Epithelial cell of proximal tubule (primary cell): ENCODE measurements at regions not wholly inside any gene's neighbourhood (a gene's known extent, or its start where the extent isn't known, plus 50 kb on each side); places are given as distances from the start of the nearest gene placed in this dataset.

Experiments
- DNase-seq: peaks from one replicate; pipeline ENCODE4 v3.0.0-alpha.2; 2011; ENCODE audit warnings: low read depth
- H3K4me3 ChIP-seq: 2 replicates; pipeline ENCODE4 v1.5.1; 2011; ENCODE audit warnings: low read depth, mild to moderate bottlenecking, low read length
- CTCF ChIP-seq: conservative IDR thresholded peaks from 2 replicates; pipeline ENCODE4 v1.5.1; 2012; ENCODE audit warnings: low read depth, mild to moderate bottlenecking, low read length

GRCh38 chr6:104630955-104631354 is 228.8 kb downstream of the HACE1 start:
- H3K4me3 ChIP-seq: no peak overlapping the region
- no peak for DNase-seq
- no peak for TF ChIP-seq CTCF

DNA sequence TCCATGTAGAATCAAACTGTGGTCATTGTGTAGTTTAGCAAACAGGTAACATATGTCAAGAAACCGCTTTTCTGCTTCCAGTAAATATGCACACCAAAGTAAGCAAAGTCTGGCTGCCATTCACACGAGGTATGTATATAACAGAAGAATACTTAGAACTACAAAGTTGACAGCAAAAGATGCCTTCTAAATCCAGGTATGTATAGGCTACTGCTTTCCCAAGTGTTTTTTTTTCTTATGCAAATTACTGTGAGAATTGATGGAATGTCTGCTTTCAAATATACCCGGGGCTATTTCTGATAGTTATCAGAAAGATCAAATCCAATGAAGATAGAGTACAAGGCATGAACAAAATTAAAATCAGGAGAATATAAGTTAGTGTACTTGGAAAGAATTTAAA is 229.2 kb downstream of the HACE1 start:
- DNase-seq: no peak
- no peak overlapping the region for H3K4me3 ChIP-seq
- no peak for TF ChIP-seq CTCF

GRCh38 chr6:104629826-104630225 is 229.9 kb downstream of the HACE1 start:
- DNase-seq: no peak
- no peak overlapping the region for H3K4me3 ChIP-seq
- TF ChIP-seq CTCF: no peak

- TF ChIP-seq CTCF: no peak
- peak; percentile 9 for DNase-seq
- H3K4me3 ChIP-seq: no peak overlapping the region
Measured at GRCh38 chr6:104625536-104625935, 234.2 kb downstream of the HACE1 start.

DNA sequence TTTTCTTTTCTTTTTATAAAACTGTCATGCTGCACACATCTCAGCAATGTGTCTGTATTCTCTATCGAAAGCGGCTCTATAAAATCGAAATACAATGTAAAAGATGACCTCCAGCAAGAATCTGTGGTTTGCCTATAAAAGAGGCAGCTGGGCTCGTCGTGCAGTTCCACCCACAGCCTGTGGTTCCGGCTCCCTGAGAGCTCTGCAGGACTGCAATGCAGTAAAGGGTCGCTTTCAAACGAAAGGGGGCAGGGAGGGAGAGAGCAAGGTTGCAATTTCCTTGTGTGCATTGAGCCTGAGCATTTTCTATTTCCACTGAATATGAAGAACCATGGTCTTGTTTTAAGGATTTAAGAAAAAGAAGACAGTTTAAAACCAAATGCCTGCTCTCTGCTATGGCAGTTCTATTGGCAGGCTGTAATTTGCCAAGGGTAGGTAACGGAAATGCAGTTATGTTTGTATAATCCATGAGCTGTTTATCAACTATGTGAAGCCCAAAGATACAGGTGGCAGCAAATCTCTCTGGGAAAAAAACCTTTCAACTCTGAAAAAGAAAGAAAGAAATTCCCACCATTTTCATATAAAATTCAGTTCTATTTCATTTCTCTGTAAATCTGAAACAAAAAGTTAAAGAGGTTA is 236.5 kb downstream of the HACE1 start:
- DNase-seq: no peak
- no peak for TF ChIP-seq CTCF
- H3K4me3 ChIP-seq: no peak overlapping the region

- DNase-seq: no peak
- H3K4me3 ChIP-seq: no peak overlapping the region
- no peak for TF ChIP-seq CTCF
Measured at GRCh38 chr6:104621396-104621795, 238.3 kb downstream of the HACE1 start.

GRCh38 chr6:104617591-104617990 is 242.1 kb downstream of the HACE1 start:
- no peak for TF ChIP-seq CTCF
- H3K4me3 ChIP-seq: no peak overlapping the region
- no peak for DNase-seq
